MM.1S (cell line): ENCODE measurements at regions not wholly inside any gene's neighbourhood (a gene's known extent, or its start where the extent isn't known, plus 50 kb on each side); places are given as distances from the start of the nearest gene placed in this dataset.

Experiments used
- DNase-seq: peaks from one replicate; pipeline ENCODE4 v3.0.0-alpha.2; 2015
- H2AFZ ChIP-seq: fragments of 300-600 bp; sonication (generic); 2 replicates; pipeline ENCODE4 v1.6.0; 2016; ENCODE audit warnings: antibody characterized with exemption, low read length
- H3F3A ChIP-seq: fragments of 300-600 bp; sonication (generic); 2 replicates; pipeline ENCODE4 v1.6.1; 2016; ENCODE audit warnings: mild to moderate bottlenecking, antibody characterized with exemption, low read length, moderate library complexity, mixed read lengths; ENCODE audit not compliant: insufficient read depth
- H3K27ac ChIP-seq: fragments of 300-600 bp; sonication (generic); 2 replicates; pipeline ENCODE4 v1.5.1; 2016; ENCODE audit warnings: mild to moderate bottlenecking, low read length
- H3K27me3 ChIP-seq: fragments of 300-600 bp; sonication (generic); replicated peaks from 2 replicates; pipeline ENCODE4 v1.6.0; 2016; ENCODE audit warnings: low read length; ENCODE audit not compliant: insufficient read depth
- H3K36me3 ChIP-seq: fragments of 300-600 bp; sonication (generic); replicated peaks from 2 replicates; pipeline ENCODE4 v1.6.1; 2016; ENCODE audit warnings: mild to moderate bottlenecking, low read length, mixed read lengths; ENCODE audit not compliant: insufficient read depth
- H3K4me1 ChIP-seq: fragments of 300-600 bp; sonication (generic); 2 replicates; pipeline ENCODE4 v1.6.1; 2016; ENCODE audit warnings: low read length, mixed read lengths
- H3K4me2 ChIP-seq: fragments of 300-600 bp; sonication (generic); 2 replicates; pipeline ENCODE4 v1.6.0; 2016; ENCODE audit warnings: low read depth, low read length
- H3K4me3 ChIP-seq: fragments of 300-600 bp; sonication (generic); 2 replicates; pipeline ENCODE4 v1.5.1; 2016; ENCODE audit warnings: low read length, mixed read lengths
- H3K79me2 ChIP-seq: fragments of 300-600 bp; sonication (generic); 2 replicates; pipeline ENCODE4 v1.6.1; 2016; ENCODE audit warnings: mixed run types, low read length, mixed read lengths
- H3K9ac ChIP-seq: fragments of 300-600 bp; sonication (generic); 2 replicates; pipeline ENCODE4 v1.6.1; 2016; ENCODE audit warnings: low read length, mixed read lengths
- H3K9me2 ChIP-seq: fragments of 300-600 bp; sonication (generic); replicated peaks from 2 replicates; pipeline ENCODE4 v1.6.1; 2016; ENCODE audit warnings: mild to moderate bottlenecking, low read length, mixed read lengths; ENCODE audit not compliant: insufficient read depth
- H3K9me3 ChIP-seq: fragments of 300-600 bp; sonication (generic); replicated peaks from 2 replicates; pipeline ENCODE4 v1.6.1; 2016; ENCODE audit warnings: mild to moderate bottlenecking, low read length, mixed read lengths; ENCODE audit not compliant: insufficient read depth
- H4K20me1 ChIP-seq: fragments of 300-600 bp; sonication (generic); 2 replicates; pipeline ENCODE4 v1.6.1; 2016; ENCODE audit warnings: mild to moderate bottlenecking, low read length, moderate library complexity, mixed read lengths; ENCODE audit not compliant: insufficient read depth
- EZH2 ChIP-seq: fragments of 300-600 bp; sonication (generic); optimal IDR thresholded peaks from 2 replicates; pipeline ENCODE3; 2017; ENCODE audit warnings: low read depth, mild to moderate bottlenecking, antibody characterized with exemption, low read length, mixed read lengths
- EZH2phosphoT487 ChIP-seq: fragments of 300-600 bp; sonication (generic); IDR thresholded peaks from 2 replicates; pipeline ENCODE4 v1.6.1; 2018; ENCODE audit warnings: antibody characterized with exemption, low read length
- TF ChIP-seq, protein P1 (sequence below): fragments of 300-600 bp; sonication (generic); IDR thresholded peaks from 2 replicates; pipeline ENCODE4 v1.5.1; 2016; ENCODE audit warnings: antibody characterized with exemption, low read length, mixed read lengths

DNA sequence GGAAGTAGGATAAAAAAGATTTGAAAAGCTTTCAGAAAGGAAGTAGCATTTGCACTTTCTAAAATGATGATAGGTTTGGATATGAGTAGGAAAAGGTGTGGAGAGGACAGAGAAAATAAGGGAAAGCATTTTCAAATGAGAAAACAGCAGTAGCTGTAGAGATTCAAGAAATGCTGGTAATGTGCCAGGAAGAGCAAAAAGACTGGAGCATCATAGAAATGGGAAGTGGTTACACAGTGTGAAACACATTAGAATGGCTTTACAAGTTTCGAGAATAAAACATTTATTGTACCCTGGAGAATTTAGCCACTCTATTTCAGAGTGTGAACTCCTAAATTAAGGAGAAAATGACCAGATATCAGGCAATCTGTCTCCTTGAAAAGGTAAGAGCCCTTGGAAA is 108.3 kb upstream of the CHL1 start:
- Histone ChIP-seq H3K36me3 (no peaks in the 10 kb centered on the region), H3K9me2 (no peaks in the 10 kb centered on the region), H3K9ac (no peak overlapping the region), H3K27me3 (no peaks in the 10 kb centered on the region), H4K20me1 (no peaks in the 10 kb centered on the region), H3K4me1 (no peaks in the 10 kb centered on the region), H2AFZ (no peak overlapping the region), H3K9me3 (no peaks in the 10 kb centered on the region), H3K4me3 (no peak overlapping the region), H3K4me2 (no peak overlapping the region), H3K27ac (no peak overlapping the region), H3K79me2 (no peaks in the 10 kb centered on the region), H3F3A (no peaks in the 10 kb centered on the region)
- TF ChIP-seq, protein P1, sequence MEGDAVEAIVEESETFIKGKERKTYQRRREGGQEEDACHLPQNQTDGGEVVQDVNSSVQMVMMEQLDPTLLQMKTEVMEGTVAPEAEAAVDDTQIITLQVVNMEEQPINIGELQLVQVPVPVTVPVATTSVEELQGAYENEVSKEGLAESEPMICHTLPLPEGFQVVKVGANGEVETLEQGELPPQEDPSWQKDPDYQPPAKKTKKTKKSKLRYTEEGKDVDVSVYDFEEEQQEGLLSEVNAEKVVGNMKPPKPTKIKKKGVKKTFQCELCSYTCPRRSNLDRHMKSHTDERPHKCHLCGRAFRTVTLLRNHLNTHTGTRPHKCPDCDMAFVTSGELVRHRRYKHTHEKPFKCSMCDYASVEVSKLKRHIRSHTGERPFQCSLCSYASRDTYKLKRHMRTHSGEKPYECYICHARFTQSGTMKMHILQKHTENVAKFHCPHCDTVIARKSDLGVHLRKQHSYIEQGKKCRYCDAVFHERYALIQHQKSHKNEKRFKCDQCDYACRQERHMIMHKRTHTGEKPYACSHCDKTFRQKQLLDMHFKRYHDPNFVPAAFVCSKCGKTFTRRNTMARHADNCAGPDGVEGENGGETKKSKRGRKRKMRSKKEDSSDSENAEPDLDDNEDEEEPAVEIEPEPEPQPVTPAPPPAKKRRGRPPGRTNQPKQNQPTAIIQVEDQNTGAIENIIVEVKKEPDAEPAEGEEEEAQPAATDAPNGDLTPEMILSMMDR, result no peak
- TF ChIP-seq EZH2phosphoT487 (no peak), EZH2 (no peak)
- DNase-seq, result no peak

GRCh38 chr3:93746-94145 is 102.8 kb upstream of the CHL1 start:
- Histone ChIP-seq H3K36me3 (no peaks in the 10 kb centered on the region), H3K27me3 (no peaks in the 10 kb centered on the region), H2AFZ (no peak overlapping the region), H3F3A (no peaks in the 10 kb centered on the region), H3K4me3 (no peak overlapping the region), H4K20me1 (no peaks in the 10 kb centered on the region), H3K9me2 (no peaks in the 10 kb centered on the region), H3K4me2 (no peak overlapping the region), H3K9ac (no peak overlapping the region), H3K27ac (no peak overlapping the region), H3K79me2 (no peaks in the 10 kb centered on the region), H3K4me1 (no peaks in the 10 kb centered on the region), H3K9me3 (no peaks in the 10 kb centered on the region)
- no peak for DNase-seq
- no peak for TF ChIP-seq EZH2phosphoT487
- TF ChIP-seq EZH2, result no peak
- TF ChIP-seq, protein P1, result no peak

DNA sequence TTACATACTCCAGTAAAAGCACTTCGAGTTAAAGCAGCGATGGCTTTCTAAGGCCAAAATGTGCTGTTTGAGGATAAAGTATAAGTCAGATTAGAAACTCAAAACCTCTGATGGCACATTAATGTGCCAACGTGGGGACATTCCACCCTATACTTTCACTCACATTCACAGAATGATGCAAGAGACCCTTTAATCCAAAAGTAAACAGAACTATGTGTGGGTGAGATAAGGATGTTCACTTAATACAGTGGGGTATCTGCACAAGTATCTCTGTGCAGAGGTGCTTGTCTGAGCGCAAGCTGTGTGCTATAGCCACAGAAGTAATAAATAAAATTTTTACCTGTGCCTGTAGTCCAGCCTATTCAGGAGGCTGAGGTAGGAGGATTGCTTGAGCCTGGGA is 100.3 kb upstream of the CHL1 start:
- H3K27ac ChIP-seq, result no peak overlapping the region
- no peaks in the 10 kb centered on the region for H3K4me1 ChIP-seq
- H3K27me3 ChIP-seq, result no peaks in the 10 kb centered on the region
- H3K36me3 ChIP-seq, result no peaks in the 10 kb centered on the region
- H3K4me2 ChIP-seq, result no peak overlapping the region
- H3K9ac ChIP-seq, result no peak overlapping the region
- no peaks in the 10 kb centered on the region for H3F3A ChIP-seq
- TF ChIP-seq EZH2, result no peak
- TF ChIP-seq, protein P1, result no peak
- no peak for TF ChIP-seq EZH2phosphoT487
- H3K79me2 ChIP-seq, result no peaks in the 10 kb centered on the region
- no peak overlapping the region for H2AFZ ChIP-seq
- H3K9me3 ChIP-seq, result no peaks in the 10 kb centered on the region
- DNase-seq, result no peak
- H3K4me3 ChIP-seq, result no peak overlapping the region
- no peaks in the 10 kb centered on the region for H4K20me1 ChIP-seq
- H3K9me2 ChIP-seq, result no peaks in the 10 kb centered on the region
